ENCODE measurements at regions not wholly inside any gene's neighbourhood (a gene's known extent, or its start where the extent isn't known, plus 50 kb on each side); places are given as distances from the start of the nearest gene placed in this dataset.

GRCh38 chr10:61846370-61847031 is 55.0 kb upstream of the ARID5B start:
- TF ChIP-seq CTCF (IDR thresholded peaks at IDR 0.05): no peak
- ATAC-seq (no peak), DNase-seq (no peak)

DNA sequence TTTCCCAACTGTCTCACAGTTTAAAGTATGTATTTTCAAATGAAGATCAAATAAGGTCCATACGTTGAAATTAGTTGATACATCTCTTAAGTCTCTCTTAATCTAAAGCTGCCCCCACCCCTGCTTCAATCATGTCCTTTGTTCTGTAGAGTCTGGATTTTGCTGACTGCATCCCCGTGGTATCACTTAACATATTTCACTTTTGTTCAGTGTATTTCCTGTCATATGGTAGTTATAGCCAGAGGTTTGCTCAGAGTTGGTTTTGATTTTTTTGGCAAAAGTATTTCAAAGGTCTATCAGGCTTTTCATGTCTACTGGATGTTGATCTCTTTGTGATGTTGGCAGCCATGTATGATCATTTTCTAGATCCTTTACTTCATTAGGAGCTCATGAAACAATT is 54.4 kb upstream of the ARID5B start:
- no peaks in the 10 kb centered on the region for H3K36me3 ChIP-seq
- no peaks in the 10 kb centered on the region for H3K4me1 ChIP-seq
- H3K27ac ChIP-seq: no peak overlapping the region
- ATAC-seq: no peak
- no peaks in the 10 kb centered on the region for H3K9me3 ChIP-seq
- no peaks in the 10 kb centered on the region for H3K27me3 ChIP-seq
- no peak for DNase-seq
- intact Hi-C loops (cut with DNase I): no loop called here
- TF ChIP-seq CTCF (IDR thresholded peaks at IDR 0.05): no peak
- H3K4me3 ChIP-seq: no peak overlapping the region

More at GRCh38 chr10:61846370-61847031, 55.0 kb upstream of the ARID5B start:
- Histone ChIP-seq H3K9me3 (no peaks in the 10 kb centered on the region), H3K27ac (no peak overlapping the region), H3K4me1 (no peaks in the 10 kb centered on the region), H3K36me3 (no peaks in the 10 kb centered on the region), H3K4me3 (no peak overlapping the region), H3K27me3 (no peaks in the 10 kb centered on the region)
- intact Hi-C loops (cut with DNase I): no loop called here

DNA sequence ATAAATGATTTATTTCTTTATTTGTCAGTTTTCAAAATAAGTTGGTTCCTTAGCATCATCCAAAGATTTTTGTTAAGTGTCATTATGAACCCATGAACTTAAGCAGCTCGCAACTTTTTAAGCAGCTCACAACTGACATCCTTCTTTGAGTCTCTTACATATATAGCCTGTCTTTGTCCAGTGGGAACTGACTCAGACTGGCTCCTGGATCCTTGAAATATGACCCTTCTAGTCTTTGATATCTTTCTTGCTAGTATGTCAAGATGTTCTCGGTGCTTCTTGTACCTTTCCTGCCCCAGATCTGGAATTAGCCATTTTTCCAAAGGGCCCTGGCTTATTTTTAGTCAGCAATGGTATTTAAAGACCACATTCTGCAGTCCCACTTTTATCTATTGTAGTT is 53.9 kb upstream of the ARID5B start:
- Histone ChIP-seq H3K9me3 (no peaks in the 10 kb centered on the region), H3K36me3 (no peaks in the 10 kb centered on the region), H3K27ac (no peak overlapping the region), H3K27me3 (no peaks in the 10 kb centered on the region), H3K4me3 (no peak overlapping the region), H3K4me1 (no peaks in the 10 kb centered on the region)
- intact Hi-C loops (cut with DNase I): no loop called here
- no peak for DNase-seq
- ATAC-seq: no peak
- TF ChIP-seq CTCF (IDR thresholded peaks at IDR 0.05): no peak

GRCh38 chr10:61850376-61850775 is 51.1 kb upstream of the ARID5B start:
- H3K4me3 ChIP-seq: no peak overlapping the region
- TF ChIP-seq CTCF (IDR thresholded peaks at IDR 0.05): no peak
- no peaks in the 10 kb centered on the region for H3K27me3 ChIP-seq
- no peaks in the 10 kb centered on the region for H3K9me3 ChIP-seq
- no peak for DNase-seq
- H3K27ac ChIP-seq: no peak overlapping the region
- intact Hi-C loops (cut with DNase I): no loop called here
- no peaks in the 10 kb centered on the region for H3K36me3 ChIP-seq
- ATAC-seq: no peak
- H3K4me1 ChIP-seq: no peaks in the 10 kb centered on the region

All from left lung (tissue), 4 donors.